Panc1 (cell line): ENCODE measurements at regions not wholly inside any gene's neighbourhood (a gene's known extent, or its start where the extent isn't known, plus 50 kb on each side); places are given as distances from the start of the nearest gene placed in this dataset.
"Not testable (repeated sequence)": the region's sequence is repeated elsewhere in the genome, so short reads cannot be mapped to it uniquely, and the experiment has no call there.

Experiments used
- REST ChIP-seq, 2 experiments: IDR thresholded peaks; 2 replicates each; pipeline ENCODE4 v1.6.1; 2011 to 2012; ENCODE audit warnings: low read depth in 2 of 2, control low read depth in 1 of 2, low read length in 1 of 2, mild to moderate bottlenecking in 1 of 2, moderate library complexity in 1 of 2; ENCODE audit not compliant: insufficient read depth in 1 of 2
- SIN3A ChIP-seq: IDR thresholded peaks from 2 replicates; pipeline ENCODE4 v1.6.1; 2012; ENCODE audit warnings: low read depth, mild to moderate bottlenecking, low read length, moderate library complexity, borderline replicate concordance; ENCODE audit not compliant: insufficient read depth
- TF ChIP-seq, protein P1 (sequence below): fragments of 450-650 bp; IDR thresholded peaks from 2 replicates; pipeline ENCODE4 v1.5.1; 2017; ENCODE audit warnings: mild to moderate bottlenecking

GRCh38 chr2:91577406-91577805 is 2885.9 kb downstream of the RPIA start:
- TF ChIP-seq, protein P1, sequence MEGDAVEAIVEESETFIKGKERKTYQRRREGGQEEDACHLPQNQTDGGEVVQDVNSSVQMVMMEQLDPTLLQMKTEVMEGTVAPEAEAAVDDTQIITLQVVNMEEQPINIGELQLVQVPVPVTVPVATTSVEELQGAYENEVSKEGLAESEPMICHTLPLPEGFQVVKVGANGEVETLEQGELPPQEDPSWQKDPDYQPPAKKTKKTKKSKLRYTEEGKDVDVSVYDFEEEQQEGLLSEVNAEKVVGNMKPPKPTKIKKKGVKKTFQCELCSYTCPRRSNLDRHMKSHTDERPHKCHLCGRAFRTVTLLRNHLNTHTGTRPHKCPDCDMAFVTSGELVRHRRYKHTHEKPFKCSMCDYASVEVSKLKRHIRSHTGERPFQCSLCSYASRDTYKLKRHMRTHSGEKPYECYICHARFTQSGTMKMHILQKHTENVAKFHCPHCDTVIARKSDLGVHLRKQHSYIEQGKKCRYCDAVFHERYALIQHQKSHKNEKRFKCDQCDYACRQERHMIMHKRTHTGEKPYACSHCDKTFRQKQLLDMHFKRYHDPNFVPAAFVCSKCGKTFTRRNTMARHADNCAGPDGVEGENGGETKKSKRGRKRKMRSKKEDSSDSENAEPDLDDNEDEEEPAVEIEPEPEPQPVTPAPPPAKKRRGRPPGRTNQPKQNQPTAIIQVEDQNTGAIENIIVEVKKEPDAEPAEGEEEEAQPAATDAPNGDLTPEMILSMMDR, result not testable (repeated sequence)
- not testable (repeated sequence) for TF ChIP-seq SIN3A; REST (IDR thresholded peaks at IDR 0.05; ENCODE audit: insufficient read depth in 1 of 2, low read depth in 2 of 2, low read length in 1 of 2)
